Vagina (tissue), 2 donors: ENCODE measurements at regions not wholly inside any gene's neighbourhood (a gene's known extent, or its start where the extent isn't known, plus 50 kb on each side); places are given as distances from the start of the nearest gene placed in this dataset.

Experiments used
- POLR2A ChIP-seq, 2 donors: fragments of 450-650 bp; IDR thresholded peaks; one replicate each; pipeline ENCODE4 v1.6.1; 2017; ENCODE audit warnings: antibody characterized with exemption in 2 of 2, mild to moderate bottlenecking in 2 of 2, moderate library complexity in 2 of 2
- TF ChIP-seq, protein P1 (sequence below), 3 experiments: fragments of 450-650 bp in 2 of 3; fragments of 200-600 bp in 1 of 3; sonication (generic) in 1 of 3; IDR thresholded peaks; one replicate each; pipeline ENCODE4 v1.5.1; 2017 to 2019; ENCODE audit warnings: antibody characterized with exemption in 3 of 3, mild to moderate bottlenecking in 2 of 3, moderate library complexity in 2 of 3

DNA sequence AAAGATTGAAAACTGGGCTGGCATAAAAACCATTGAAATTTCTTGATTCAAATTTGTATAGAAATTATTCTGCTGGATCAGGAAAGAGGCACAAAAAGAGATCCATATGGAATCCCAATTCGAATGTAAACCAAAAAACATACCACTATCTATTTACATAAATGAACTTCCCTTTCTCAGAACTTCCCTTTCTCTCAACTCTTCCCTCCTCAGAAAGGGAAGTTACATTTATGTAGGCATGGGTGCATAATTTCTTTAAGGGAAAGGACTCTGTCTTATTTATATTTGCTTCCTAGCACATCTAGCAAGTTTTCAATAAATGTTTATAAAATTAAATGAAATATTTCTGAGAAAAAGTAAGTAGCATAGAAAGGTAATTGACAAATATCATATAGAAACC is 398.1 kb upstream of the ATP5MC3 start:
- TF ChIP-seq POLR2A (IDR thresholded peaks at IDR 0.05): no peak
- TF ChIP-seq, protein P1, sequence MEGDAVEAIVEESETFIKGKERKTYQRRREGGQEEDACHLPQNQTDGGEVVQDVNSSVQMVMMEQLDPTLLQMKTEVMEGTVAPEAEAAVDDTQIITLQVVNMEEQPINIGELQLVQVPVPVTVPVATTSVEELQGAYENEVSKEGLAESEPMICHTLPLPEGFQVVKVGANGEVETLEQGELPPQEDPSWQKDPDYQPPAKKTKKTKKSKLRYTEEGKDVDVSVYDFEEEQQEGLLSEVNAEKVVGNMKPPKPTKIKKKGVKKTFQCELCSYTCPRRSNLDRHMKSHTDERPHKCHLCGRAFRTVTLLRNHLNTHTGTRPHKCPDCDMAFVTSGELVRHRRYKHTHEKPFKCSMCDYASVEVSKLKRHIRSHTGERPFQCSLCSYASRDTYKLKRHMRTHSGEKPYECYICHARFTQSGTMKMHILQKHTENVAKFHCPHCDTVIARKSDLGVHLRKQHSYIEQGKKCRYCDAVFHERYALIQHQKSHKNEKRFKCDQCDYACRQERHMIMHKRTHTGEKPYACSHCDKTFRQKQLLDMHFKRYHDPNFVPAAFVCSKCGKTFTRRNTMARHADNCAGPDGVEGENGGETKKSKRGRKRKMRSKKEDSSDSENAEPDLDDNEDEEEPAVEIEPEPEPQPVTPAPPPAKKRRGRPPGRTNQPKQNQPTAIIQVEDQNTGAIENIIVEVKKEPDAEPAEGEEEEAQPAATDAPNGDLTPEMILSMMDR (IDR thresholded peaks at IDR 0.05): no peak
